Ovary (tissue), 3 donors: ENCODE measurements at regions not wholly inside any gene's neighbourhood (a gene's known extent, or its start where the extent isn't known, plus 50 kb on each side); places are given as distances from the start of the nearest gene placed in this dataset.

Experiments used
- CTCF ChIP-seq, 3 donors: fragments of 450-650 bp in 2 of 3; fragments of 200-600 bp in 1 of 3; IDR thresholded peaks; one replicate each; pipeline versions ENCODE4 v1.5.1 to v1.8.0; 2016 to 2022; ENCODE audit warnings: antibody characterized with exemption in 3 of 3, mild to moderate bottlenecking in 1 of 3
- EP300 ChIP-seq: sonication (generic); formaldehyde crosslinking; IDR thresholded peaks from one replicate; pipeline ENCODE4 v1.6.1; 2017; ENCODE audit warnings: antibody characterized with exemption
- donor health status: DM: no; HTN: no; CAD: no.

DNA sequence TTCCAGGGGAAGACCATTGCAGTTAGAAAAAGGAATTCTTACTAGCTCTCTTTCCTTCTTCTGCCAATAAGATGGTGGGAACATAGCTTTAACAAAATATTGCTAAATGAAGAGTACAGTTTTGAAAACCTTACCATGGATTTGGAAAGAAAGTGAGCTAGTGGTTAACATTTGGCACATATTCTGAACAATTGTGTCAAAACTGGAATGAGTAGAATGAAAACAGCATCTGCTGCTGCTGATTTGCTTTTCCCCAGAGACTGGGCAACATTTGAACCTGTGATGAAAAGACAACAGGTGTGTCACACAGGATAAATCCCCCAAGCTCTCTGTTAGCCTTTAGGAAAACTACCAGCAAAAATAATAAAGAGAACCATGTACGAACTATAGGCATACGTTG is 761.4 kb downstream of the KCNA4 start:
- TF ChIP-seq CTCF (IDR thresholded peaks at IDR 0.05) = no peak
- no peak for TF ChIP-seq EP300
